ENCODE measurements at regions not wholly inside any gene's neighbourhood (a gene's known extent, or its start where the extent isn't known, plus 50 kb on each side); places are given as distances from the start of the nearest gene placed in this dataset.

DNA sequence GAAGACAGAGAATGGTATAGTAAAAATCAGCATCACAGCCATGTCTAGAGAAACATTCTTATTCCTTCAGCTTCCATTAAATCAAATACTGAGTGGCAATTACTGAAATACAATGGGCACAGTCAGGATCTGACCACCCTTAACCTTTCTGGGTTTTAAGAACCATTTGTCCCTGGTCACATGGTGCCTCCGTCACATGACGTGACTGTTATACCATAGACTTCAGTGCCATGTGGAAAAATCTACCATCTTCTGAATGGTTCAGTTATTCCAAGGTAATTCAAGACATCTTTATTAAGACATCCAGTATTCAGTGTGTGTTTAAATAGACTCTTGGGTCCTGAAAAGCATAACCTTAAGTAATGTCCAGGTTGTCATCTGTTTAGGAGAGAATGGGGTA is 553.1 kb upstream of the FLRT2 start:
- TF ChIP-seq, protein P1, sequence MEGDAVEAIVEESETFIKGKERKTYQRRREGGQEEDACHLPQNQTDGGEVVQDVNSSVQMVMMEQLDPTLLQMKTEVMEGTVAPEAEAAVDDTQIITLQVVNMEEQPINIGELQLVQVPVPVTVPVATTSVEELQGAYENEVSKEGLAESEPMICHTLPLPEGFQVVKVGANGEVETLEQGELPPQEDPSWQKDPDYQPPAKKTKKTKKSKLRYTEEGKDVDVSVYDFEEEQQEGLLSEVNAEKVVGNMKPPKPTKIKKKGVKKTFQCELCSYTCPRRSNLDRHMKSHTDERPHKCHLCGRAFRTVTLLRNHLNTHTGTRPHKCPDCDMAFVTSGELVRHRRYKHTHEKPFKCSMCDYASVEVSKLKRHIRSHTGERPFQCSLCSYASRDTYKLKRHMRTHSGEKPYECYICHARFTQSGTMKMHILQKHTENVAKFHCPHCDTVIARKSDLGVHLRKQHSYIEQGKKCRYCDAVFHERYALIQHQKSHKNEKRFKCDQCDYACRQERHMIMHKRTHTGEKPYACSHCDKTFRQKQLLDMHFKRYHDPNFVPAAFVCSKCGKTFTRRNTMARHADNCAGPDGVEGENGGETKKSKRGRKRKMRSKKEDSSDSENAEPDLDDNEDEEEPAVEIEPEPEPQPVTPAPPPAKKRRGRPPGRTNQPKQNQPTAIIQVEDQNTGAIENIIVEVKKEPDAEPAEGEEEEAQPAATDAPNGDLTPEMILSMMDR (IDR thresholded peaks at IDR 0.05) = no peak

DNA sequence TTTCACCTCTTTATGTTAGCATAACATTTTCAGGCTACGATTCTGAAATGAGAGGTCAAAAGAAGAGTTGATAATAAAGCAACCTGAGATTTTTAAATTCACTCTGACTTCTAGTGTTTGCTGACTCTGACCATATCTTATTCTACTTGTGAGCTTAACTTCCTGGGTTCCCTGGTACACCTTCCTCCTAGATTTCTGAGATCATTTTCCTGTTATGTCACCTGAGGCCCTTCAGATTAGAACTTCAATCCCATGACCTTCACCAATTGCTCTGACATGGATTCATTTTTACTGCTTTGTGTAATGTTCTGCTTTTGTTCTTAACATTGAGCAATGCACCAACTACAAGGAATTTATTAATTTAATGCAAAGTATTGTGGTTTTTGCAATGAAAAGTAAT is 542.9 kb upstream of the FLRT2 start:
- Histone ChIP-seq H3K4me1 (ENCODE audit: insufficient read depth, low read length) (no peaks in the 10 kb centered on the region), H3K9me3 (ENCODE audit: control insufficient read depth in 1 of 2, insufficient read depth in 1 of 2, low read length in 2 of 2) (no peaks in the 10 kb centered on the region), H3K27ac (ENCODE audit: low read depth in 1 of 2, low read length in 2 of 2) (no peak overlapping the region), H3K27me3 (ENCODE audit: control insufficient read depth in 1 of 2, insufficient read depth in 2 of 2, low read length in 2 of 2) (no peaks in the 10 kb centered on the region), H3K36me3 (ENCODE audit: insufficient read depth, low read length) (no peaks in the 10 kb centered on the region), H3K4me3 (ENCODE audit: low read length) (no peak overlapping the region)
- ATAC-seq (ENCODE audit: poor library complexity) = no peak
- Mint-ChIP-seq H3K4me1 (ENCODE audit: low read depth) (no peaks in the 10 kb centered on the region), H3K4me3 (no peak overlapping the region), H3K9me3 (peaks cover 3% of the 10 kb centered on the region), H3K27ac (no peak overlapping the region), H3K27me3 (no peaks in the 10 kb centered on the region), H3K36me3 (ENCODE audit: low read depth) (no peaks in the 10 kb centered on the region)
- POLR2A ChIA-PET = no interaction called here
- no peak for DNase-seq
- TF ChIP-seq, protein P1 (IDR thresholded peaks at IDR 0.05) = no peak
- intact Hi-C loops (cut with DNase I, micrococcal nuclease) = no loop called here
- CTCF ChIA-PET = no interaction called here

More for the DNA sequence above, 553.1 kb upstream of the FLRT2 start:
- H3K4me3 Mint-ChIP-seq = no peak overlapping the region
- CTCF ChIA-PET = no interaction called here
- no peaks in the 10 kb centered on the region for H3K4me1 ChIP-seq (ENCODE audit: insufficient read depth, low read length)
- H3K27me3 Mint-ChIP-seq = no peaks in the 10 kb centered on the region
- peaks cover 0 to 4% of the 10 kb centered on the region in 2 experiments for H3K9me3 ChIP-seq (ENCODE audit: control insufficient read depth in 1 of 2, insufficient read depth in 1 of 2, low read length in 2 of 2)
- H3K4me3 ChIP-seq (ENCODE audit: low read length) = no peak overlapping the region
- ATAC-seq (ENCODE audit: poor library complexity) = no peak
- H3K9me3 Mint-ChIP-seq = peaks cover 10% of the 10 kb centered on the region
- no peak overlapping the region for H3K27ac ChIP-seq (ENCODE audit: low read depth in 1 of 2, low read length in 2 of 2)
- H3K36me3 Mint-ChIP-seq (ENCODE audit: low read depth) = no peaks in the 10 kb centered on the region
- POLR2A ChIA-PET = no interaction called here
- H3K27me3 ChIP-seq (ENCODE audit: control insufficient read depth in 1 of 2, insufficient read depth in 2 of 2, low read length in 2 of 2) = no peaks in the 10 kb centered on the region
- no peak overlapping the region for H3K27ac Mint-ChIP-seq
- DNase-seq = no peak
- intact Hi-C loops (cut with DNase I, micrococcal nuclease) = no loop called here
- H3K36me3 ChIP-seq (ENCODE audit: insufficient read depth, low read length) = no peaks in the 10 kb centered on the region
- no peaks in the 10 kb centered on the region for H3K4me1 Mint-ChIP-seq (ENCODE audit: low read depth)

DNA sequence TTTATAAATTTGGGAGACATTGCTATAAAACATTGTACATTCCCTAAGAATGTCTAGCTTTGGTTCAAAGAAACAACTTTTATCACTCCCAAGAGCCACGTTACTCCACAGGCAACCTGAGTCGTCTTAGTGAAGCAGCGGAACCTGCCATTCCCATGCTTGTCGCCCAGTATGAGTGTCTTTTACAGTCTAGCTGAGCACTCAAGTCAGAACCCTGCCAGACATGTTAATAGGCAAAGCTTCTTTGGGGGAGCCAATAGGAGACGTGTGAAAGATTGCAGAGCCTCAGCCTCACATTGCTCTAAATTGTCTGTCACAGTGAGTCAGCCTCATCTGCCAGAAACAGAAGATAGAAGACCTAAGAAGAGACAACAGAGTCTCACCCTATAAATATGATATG is 541.6 kb upstream of the FLRT2 start:
- POLR2A ChIA-PET = no interaction called here
- no peak overlapping the region for H3K4me3 Mint-ChIP-seq
- DNase-seq = no peak

More for the DNA sequence above, 541.6 kb upstream of the FLRT2 start:
- no peaks in the 10 kb centered on the region for H3K36me3 Mint-ChIP-seq (ENCODE audit: low read depth)
- no peaks in the 10 kb centered on the region for H3K27me3 ChIP-seq (ENCODE audit: control insufficient read depth in 1 of 2, insufficient read depth in 2 of 2, low read length in 2 of 2)
- H3K4me1 ChIP-seq (ENCODE audit: insufficient read depth, low read length) = no peaks in the 10 kb centered on the region
- H3K27ac ChIP-seq (ENCODE audit: low read depth in 1 of 2, low read length in 2 of 2) = no peak overlapping the region
- no peak for ATAC-seq (ENCODE audit: poor library complexity)
- H3K9me3 Mint-ChIP-seq = peaks cover 3% of the 10 kb centered on the region
- H3K27ac Mint-ChIP-seq = no peak overlapping the region
- H3K4me1 Mint-ChIP-seq (ENCODE audit: low read depth) = no peaks in the 10 kb centered on the region
- no peak overlapping the region for H3K4me3 ChIP-seq (ENCODE audit: low read length)
- H3K27me3 Mint-ChIP-seq = no peaks in the 10 kb centered on the region
- TF ChIP-seq, protein P1 (IDR thresholded peaks at IDR 0.05) = no peak
- CTCF ChIA-PET = no interaction called here
- intact Hi-C loops (cut with DNase I, micrococcal nuclease) = no loop called here
- H3K36me3 ChIP-seq (ENCODE audit: insufficient read depth, low read length) = no peaks in the 10 kb centered on the region
- H3K9me3 ChIP-seq (ENCODE audit: control insufficient read depth in 1 of 2, insufficient read depth in 1 of 2, low read length in 2 of 2) = peaks cover 0 to 3% of the 10 kb centered on the region in 2 experiments

Data from CD4-positive, alpha-beta T cell (primary cell).